ENCODE measurements at regions not wholly inside any gene's neighbourhood (a gene's known extent, or its start where the extent isn't known, plus 50 kb on each side); places are given as distances from the start of the nearest gene placed in this dataset.
"Not testable (repeated sequence)": the region's sequence is repeated elsewhere in the genome, so short reads cannot be mapped to it uniquely, and the experiment has no call there.

DNA sequence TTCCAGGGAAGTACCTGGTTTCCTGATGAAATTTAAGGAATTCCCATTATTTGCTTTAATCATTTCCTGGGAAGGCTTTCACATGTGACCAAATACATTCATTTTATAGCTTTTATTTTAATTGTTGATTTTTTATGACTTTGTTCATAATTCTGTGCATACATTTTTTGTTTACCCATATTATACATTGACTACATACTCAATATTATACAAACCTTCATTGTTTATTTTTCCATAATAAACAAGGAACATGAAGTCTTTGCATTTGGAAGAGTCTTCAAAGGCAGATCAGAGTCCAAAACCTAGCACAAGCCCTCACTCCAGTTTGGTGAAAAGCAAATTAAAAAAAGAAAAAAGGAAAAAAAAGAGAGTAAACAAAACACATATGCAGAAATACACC lies 218.3 kb upstream of the NRIP1 start:
- DNase-seq, result no peak

DNA sequence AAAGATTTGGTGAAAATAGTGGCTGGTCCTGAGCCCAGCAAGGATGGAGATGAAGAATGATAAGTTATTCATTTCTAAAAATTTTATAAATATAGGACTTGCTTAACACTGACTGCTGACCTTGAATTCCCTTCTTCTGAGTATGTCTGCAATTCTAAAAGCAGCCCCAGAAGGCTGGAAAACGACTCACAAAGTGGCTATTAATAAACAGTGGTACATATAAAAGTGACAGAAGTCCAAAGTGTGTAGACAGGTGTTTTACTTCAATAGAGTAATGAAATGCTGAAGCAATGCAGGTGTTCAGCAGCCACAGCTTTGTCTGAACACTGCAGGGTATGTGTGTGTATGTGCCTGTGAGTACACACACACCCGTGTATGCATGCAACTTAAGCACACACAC lies 219.0 kb upstream of the NRIP1 start:
- DNase-seq, result no peak

DNA sequence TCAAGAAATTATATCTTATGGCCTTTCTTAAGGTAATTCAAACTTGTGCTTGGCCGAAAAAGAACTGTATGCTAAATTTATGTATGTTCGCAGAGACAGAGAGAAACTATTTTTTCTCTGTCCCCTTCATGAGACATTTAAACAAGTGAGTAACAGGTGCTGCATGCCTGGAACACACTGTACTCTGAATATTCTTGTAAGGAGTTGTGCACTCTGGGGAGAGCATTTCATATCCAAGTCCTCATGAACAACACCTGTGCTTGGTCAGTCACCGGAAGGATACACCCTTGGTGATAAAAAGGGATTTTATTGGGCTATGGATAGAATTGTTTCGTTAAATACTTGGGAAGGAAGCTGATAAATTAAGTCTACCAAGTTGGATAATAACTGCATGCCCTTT lies 220.8 kb upstream of the NRIP1 start:
- no peak for DNase-seq

DNA sequence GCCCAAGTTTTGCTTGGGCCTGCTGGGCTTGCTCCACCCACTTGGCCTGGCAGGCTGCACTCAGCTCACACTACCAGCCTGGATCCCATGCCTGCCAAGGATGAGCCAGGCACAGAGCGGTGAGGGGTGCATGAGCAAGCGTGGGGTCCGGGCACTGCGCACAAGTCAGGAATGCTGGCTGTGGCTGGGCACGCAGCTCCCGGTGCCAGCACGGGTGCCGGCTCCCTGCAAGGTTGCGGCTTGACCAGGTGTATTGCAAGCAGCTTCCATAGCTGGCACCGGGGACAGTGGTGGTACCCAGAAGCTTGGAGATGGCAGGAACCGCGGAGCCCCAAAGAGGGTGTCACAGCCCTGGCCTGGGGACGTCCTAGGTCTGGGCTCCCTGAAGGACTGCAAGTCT lies 224.4 kb upstream of the NRIP1 start:
- no peak for DNase-seq

DNA sequence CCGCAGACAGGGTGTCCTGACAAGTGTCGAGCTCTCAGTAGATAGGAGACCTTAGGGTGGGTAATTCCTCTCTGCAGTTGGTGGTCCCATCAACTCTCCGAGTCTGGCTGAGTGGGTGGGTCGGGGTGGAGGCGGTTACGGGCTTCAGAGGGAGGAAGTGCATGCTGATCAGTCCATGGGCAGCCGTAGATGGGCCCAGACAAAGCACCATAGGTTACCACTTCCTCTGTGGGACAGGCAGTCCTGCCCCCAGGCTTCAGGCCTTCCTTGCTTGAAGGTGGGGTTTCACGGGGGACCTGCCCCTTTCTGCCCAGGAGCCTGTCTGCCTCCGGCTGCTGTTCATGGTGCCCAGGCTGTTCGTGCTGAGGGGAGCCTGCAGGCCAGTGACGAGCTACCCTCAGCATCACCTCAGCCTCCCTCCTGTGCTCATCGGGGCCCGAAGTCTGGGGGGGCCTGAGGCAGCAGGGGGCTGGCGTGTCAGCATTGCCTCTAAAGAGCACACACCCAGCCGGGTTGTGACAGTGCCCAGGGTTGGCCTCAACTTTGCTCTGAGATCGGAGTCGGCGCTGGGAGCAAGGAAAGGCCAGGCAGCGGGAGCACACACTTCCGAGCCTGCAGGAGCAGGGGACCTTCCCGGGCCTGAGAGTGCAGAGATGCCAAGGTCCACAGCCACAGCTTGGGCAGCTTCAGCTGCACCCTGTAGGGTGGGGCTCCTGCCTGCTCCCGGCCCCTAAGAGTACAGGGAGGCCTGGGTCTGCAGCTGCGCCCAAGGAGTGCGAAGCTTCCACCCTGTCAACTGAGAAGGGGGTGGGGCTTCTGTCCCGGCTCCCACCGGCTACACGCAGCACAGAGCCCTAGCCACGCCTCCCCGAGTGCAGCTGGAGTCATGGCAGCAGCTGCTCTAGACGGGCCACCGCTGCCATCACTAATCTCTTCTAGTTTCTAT lies 225.4 kb upstream of the NRIP1 start:
- DNase-seq, result no peak

DNA sequence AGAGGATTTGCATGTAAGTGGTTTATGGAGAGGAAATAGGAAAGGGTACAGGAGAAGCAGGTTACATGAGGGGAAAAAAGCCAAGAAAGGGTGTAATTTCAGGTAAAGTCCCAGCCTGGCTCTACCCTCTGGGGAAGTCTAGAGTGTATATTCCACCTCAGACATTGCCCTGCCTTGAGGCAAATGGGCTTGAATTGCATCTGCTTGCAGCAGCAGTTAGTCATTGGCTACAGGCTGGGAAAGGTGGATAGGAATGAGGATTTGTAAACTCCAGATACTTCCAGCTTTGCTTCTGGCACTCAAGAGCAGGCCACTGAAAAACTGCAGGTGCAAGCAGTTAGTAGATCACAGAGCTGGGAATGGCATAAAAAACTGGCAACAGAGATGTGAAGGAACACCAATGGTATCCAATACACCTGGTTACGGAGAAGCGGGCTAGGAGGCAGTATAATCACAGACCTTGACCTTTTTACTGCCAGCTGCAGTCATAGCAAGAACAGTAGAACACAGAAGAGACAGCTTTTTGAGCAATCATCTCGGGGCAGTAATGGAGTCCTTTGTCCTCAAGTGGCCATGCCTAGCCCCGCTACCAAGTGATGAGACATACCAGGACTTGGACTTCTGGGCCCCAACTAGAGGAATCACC lies 226.9 kb upstream of the NRIP1 start:
- no peak for DNase-seq

DNA sequence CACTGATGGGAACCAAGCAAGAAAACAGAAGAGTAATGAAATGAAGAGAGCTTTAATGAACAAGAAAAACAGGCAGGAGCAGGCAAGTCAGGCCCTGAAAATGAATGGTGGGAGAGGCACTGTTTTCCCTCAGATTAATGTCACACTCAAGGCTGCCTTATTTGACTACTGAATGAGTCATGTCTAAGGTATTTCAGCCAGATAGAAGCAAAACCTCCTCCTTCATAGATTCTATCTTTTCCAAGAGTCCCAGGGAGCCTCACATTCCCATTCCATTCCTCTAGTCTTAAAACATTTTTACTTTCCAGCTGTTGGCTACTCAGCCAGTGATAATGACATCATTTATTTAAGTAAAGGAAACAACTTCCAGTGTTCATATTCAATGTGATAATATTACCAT lies 228.4 kb upstream of the NRIP1 start:
- DNase-seq, result no peak

DNA sequence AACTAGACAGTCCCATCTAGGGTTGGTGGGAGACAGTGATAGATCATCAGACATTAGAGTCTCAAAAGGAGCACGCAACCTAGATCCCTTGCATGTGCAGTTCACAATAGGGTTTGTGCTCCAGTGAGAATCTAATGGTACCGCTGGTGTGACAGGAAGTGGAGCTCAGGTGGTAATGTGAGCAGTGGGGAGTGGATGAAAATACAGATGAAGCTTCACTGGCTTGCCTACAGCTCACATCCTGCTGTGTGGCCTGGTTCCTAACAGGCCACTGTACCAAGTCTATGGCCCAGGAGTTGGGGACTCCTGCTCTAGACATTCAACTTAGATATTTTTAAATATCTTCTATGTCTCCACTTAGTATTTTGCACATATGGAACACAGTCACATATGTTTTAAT lies 231.1 kb upstream of the NRIP1 start:
- no peak for DNase-seq

DNA sequence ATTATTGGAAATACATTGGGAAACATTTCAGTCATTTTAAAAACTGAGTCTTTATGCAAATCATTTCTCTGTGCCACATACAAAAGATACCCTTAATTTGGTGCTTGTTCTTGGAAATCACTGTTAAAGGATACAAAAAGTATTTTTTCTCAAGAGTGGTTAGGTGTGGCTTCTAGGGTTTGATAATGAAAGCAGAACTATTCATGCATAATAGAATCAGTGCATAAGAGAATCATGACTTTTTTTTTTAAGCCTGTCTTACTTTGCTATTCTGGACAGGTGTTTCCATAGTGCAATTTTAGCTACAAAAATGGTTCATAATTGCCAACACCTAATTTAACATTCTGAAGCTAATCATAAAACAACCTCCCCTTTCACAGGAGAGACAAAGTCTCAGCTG lies 233.0 kb upstream of the NRIP1 start:
- no peak for DNase-seq

DNA sequence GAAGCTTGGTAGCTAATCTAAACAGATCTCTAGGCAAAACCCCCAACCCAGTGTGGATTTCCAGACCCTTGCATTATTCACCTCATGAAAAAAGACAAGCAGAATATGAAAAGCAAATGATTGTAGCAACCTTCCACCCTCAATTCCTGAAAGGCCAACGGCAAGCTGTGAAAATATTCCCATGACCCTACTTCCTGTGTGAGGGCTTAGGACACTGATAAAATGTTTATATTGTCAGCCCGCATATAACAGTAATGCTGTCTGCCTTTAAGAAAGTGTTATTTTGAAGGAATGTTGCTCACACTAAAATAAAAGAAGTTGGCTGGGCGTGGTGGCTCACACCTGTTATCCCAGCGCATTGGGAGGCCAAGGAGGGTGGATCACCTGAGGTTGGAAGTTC lies 233.5 kb upstream of the NRIP1 start:
- DNase-seq, result no peak

DNA sequence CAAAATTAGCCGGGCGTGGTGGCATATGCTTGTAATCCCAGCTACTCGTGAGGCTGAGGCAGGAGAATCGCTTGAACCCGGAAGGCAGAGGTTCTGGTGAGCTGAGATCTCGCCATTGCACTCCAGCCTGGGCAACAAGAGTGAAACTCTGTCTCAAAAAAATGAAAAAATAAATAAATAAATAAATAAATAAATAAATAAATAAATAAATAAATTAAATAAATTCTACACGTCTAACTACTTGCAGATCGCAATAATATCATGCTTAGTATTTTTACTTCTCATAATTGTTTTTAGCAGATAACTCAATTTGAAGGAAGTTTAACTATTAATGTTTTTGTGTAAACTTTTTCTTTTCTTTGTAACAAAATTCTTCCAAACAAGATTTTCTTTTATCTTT lies 234.0 kb upstream of the NRIP1 start:
- DNase-seq, result not testable (repeated sequence)

DNA sequence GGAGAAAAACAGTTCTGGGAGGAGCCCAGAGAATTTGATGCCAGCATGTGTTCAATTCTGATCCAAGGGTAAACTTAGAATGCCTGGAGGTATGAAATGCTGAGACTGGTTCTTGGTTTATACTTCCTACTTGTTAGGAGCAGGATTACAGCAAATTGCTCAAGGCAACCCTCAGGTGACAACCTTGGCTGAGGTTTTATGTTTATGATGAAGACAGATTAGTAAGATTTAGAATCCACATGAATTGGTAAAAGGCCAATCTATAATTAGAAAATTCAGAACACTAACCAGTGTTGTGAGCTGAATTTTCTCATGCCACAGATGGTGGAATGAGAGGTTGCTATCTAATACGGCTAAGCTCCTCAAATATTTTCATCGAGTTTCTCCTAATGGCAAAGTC lies 235.3 kb upstream of the NRIP1 start:
- no peak for DNase-seq

DNA sequence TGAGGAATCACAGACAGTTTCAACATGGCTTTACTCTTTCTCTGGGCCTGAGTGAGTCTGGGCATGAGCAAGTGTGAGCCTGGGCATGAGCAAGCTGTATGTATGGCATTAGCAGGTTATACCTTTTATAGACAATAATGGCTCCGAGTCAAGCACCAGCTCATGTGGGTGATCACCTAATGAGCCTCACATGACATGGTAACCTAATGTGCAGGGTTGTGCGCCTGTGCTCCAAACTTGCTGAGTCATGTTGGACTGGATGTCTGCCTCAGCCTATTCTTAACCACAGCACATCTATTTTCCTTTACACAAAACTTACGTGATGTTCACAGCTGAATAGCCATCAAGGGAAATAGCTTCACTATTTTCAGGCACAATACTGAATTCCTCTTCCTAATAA lies 236.2 kb upstream of the NRIP1 start:
- DNase-seq, result no peak

DNA sequence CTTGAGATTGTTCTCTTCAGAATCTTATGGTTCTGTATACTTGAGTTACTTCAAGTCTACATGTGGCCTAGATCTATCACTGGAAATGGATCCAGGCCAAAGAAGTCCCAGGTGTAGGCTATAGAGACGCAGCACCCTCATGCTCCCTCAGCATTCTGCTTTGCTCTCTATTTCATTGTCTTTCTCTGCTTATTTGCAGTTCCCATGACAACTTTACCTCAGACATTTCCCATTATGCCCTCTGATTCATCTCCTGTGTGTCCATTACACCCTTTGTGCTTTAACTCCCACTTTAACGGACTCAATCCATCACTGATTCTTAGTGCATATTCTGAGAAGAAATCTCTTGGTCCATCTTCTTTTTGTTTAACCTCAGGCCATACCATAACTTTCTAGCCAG lies 236.9 kb upstream of the NRIP1 start:
- no peak for DNase-seq

DNA sequence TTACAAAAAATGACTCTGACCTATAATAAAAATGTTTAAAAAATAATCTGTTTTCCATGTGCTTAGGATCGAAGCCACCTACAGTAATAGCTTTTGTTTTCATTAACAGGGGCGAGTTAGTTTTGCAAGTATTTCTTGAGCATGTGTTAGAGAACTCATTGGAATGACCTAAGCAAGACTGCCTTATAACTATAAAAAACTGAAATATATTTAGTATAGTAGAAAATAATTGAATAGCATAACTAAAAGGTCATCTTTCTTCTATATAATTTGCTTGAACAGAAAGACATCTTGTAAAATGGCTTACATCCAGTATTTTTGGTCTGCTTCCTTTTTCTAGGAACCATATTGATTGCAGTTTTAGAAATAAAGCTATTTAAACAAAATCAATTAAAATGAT lies 241.5 kb upstream of the NRIP1 start:
- DNase-seq, result no peak

DNA sequence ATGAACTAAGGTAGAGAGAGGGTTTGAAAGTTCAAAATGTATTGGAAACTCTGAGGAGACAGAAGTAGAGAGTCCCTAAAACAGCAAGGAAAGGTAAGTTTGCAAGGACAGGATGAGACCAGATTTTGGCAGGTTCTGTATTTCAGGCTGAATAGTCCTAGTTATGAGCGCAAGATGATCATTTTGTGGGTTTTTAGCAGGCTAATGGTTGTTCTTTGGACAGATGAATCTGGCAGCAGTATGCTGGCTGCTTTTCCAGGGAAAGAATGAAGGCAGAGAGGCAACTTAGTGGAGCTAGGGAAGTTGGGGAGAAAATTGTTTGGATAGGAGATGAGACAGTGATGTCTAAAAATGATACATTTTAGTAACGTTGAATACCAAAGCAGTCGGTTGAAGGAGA lies 243.5 kb upstream of the NRIP1 start:
- DNase-seq, result no peak

DNA sequence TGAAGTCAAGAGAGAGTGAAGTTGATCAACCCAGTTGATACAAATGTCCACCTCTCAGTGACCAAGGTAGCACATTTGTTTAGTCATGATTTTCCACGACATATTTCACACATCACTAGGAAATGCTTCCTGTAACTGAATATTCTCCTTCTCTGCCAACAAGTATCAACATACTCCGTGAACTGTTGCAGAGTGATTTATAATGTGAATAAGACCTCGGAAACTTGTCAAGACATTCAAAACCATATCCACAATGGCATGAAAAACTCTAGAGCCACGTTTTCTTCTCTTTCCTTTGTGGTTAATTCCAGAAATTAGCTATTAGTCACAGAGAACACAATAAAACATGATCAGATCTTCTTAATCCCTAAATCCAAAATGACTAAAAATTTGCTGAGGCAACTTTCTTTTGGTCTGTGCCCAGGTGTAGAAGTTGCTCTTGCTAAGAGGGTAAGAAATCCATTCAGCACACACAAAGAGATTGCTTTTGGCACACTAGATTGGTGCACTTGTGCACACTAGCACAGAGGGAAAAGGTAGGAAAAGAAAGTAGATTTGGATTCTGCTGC lies 244.3 kb upstream of the NRIP1 start:
- DNase-seq, result no peak

DNA sequence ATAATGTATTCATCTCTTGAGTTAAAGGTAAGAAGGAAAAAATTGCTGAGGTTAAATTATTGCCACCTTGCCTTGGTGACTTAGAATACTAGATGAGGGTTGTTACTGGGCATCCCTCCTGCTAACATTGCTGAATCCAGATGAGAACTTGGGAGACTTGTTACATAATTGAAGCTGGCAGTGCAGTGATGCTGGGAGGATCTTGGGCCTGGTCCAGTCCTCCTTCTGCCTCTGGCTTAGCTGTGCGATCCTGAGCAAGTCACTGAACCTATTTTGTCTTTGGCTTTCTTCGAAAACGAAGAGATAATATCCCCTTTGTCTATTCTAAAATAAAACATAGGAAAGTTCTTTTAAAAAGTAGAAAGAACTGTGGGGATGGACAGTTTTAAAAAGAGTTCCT lies 244.9 kb upstream of the NRIP1 start:
- no peak for DNase-seq

DNA sequence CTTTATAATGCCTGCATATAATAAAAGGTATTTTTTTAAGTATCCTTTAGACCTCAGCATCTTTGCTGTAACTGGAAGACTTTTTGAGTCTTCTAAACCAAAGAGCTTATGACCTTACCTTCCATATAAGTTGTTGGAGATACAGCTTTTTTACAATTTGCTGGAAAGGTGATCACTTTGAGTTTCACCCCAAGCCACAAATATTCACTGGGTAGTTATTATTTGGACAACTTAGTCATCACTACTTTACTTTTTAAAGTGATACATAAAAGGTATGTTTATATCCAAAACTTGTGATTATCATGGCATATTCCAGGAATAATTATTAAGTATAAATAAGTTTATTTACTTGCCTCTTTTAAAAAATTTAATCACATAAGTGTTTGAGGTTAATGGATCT lies 246.7 kb upstream of the NRIP1 start:
- DNase-seq, result no peak

DNA sequence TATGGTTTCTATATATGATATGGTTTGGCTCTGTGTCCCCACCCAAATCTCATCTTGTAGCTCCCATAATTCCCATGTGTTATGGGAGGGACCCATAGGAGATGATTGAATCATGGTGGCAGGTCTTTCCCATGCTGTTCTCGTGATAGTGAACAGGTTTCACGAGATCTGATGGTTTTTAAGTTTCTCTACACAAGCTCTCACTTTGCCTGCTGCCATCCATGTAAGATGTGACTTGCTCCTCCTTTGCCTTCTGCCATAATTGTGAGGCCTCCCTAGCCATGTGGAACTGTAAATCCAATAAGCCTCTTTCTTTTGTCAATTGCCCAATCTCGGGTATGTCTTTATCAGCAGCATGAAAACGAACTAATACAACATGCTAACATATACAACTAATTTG lies 252.2 kb upstream of the NRIP1 start:
- not testable (repeated sequence) for DNase-seq

DNA sequence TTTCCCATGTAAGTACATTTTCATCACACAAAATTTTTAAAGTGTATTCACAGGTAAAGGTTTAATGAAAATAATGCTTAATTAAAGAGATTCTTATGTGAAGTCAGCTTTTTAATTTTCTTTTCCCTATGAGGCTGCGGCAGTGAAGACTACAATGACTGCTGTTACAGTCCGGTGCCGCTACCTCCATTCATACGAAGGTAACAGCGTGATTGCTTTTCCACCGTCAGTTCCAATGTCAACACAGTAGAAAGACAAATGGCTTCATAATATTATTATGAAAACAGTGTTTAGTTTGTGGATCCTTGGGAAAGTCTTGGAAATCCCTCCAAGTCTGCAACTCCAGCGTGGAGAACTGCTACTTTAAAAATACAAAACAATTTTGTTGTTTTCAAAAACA lies 254.9 kb upstream of the NRIP1 start:
- no peak for DNase-seq

DNA sequence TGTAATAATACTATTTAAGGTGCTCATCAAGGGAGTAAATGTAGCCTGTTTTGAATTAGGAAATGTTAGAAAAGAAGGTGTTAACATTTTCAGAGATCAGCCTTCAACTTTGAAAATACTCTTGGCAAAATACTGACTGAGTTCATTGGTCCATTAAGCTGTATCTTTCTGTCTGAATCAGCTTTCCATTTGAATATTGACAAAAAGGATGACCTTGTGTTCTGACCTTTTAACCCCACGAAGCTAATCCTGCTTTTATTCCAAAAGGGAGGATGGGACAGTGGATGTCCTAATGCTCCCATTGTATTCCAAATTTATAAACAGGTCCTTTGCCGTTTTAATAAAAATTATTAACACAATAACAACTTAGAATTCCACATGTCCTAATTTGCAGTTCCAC lies 259.7 kb upstream of the NRIP1 start:
- no peak for DNase-seq

DNA sequence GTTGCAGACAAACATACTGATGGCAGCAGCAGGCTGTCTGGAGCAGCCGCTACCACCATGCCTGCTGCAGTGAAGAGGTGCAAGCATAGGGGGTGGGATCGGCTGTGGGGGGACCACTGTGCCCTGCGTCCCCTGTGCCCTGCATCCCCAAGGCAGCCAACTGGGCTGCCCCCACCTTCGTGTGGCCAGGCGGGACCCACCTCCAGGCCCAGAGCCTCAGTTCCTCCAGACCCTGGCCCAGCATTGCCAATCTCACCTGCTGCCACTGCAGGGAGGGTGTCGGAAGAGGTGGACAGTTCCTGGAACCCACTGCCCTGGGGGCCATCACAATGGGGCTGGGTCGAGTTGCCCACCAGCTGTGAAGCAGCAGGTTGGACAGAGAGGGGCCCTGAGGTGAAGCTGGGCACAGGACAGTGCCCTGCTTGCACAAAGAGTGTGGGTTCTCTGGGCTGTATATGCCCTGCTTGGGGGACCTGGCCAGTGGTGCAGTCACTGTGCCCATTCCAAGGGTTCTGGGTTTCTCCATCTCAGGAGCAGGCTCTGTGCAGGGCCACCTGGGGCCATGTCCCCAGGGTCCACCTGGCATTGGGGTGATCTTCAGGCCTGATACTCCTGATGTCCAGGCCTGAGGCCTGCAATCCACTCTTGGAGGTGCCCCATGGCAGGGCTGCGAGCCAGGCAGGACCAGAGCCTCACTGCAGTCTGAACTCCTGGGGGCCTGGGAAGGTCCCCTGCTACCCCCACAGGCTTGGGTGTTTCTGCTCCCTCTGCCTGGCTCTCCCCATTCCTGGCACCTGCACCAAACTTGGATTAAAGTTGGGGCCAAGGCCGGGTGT lies 261.4 kb upstream of the NRIP1 start:
- DNase-seq, result no peak
